Large intestine (tissue), 3 donors: ENCODE measurements at regions not wholly inside any gene's neighbourhood (a gene's known extent, or its start where the extent isn't known, plus 50 kb on each side); places are given as distances from the start of the nearest gene placed in this dataset.
A peak's percentile ranks its signal among the peaks of the same experiment; 100 is the strongest.

ENCODE experiments used
- DNase-seq, 2 donors: peaks; one replicate each; pipeline versions ENCODE4 v3.0.0 to v3.0.0-alpha.2; 2013
- H3K27ac ChIP-seq: one replicate; pipeline ENCODE4 v1.5.1; 2013; ENCODE audit warnings: low read length
- H3K27me3 ChIP-seq: 2 replicates; pipeline ENCODE4 v1.6.1; 2013; ENCODE audit warnings: low read length; ENCODE audit not compliant: control insufficient read depth, insufficient read depth
- H3K36me3 ChIP-seq: 2 replicates; pipeline ENCODE4 v1.6.1; 2013; ENCODE audit warnings: low read length; ENCODE audit not compliant: control insufficient read depth, insufficient read depth
- H3K4me1 ChIP-seq: one replicate; pipeline ENCODE4 v1.6.1; 2013; ENCODE audit warnings: low read length; ENCODE audit not compliant: control insufficient read depth, insufficient read depth
- H3K4me3 ChIP-seq: one replicate; pipeline ENCODE4 v1.5.1; 2013; ENCODE audit warnings: low read length
- H3K9me3 ChIP-seq: one replicate; pipeline ENCODE4 v1.6.1; 2013; ENCODE audit warnings: mild to moderate bottlenecking, low read depth, low read length, moderate library complexity; ENCODE audit not compliant: control insufficient read depth
- WGBS: methylation state at CpG from one replicate; pipeline ENCODE4 v1.1.5; 2013; ENCODE audit warnings: low lambda C conversion rate; ENCODE audit not compliant: insufficient coverage; 5-methylcytosine and 5-hydroxymethylcytosine counted together

DNA sequence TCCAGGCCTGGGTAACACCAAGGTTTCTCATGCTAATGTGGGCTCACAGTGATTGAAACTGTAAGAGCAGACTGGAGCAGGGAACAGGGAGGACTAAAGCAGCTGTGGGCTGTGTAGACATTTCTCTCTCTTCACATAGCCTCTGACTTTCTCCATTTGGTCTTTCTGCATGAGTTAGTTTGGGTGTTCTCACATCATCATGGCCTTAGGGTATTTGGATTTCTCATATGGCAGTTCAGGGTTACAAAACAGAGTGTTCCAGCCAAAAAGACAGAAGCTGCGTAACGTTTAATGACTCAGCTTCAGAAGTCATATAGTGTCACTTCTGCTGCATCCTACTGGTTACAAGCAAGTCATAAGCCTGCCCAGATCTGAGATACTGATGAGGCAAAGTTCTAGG lies 52.0 kb upstream of the OSBPL8 start:
- Histone ChIP-seq H3K4me3 (no peak overlapping the region), H3K9me3 (no peaks in the 10 kb centered on the region), H3K36me3 (no peaks in the 10 kb centered on the region), H3K4me1 (no peaks in the 10 kb centered on the region), H3K27ac (no peak overlapping the region), H3K27me3 (no peaks in the 10 kb centered on the region)
- WGBS, result 80% methylated on average over 1 of the region's 2 CpGs
- no peak for DNase-seq

DNA sequence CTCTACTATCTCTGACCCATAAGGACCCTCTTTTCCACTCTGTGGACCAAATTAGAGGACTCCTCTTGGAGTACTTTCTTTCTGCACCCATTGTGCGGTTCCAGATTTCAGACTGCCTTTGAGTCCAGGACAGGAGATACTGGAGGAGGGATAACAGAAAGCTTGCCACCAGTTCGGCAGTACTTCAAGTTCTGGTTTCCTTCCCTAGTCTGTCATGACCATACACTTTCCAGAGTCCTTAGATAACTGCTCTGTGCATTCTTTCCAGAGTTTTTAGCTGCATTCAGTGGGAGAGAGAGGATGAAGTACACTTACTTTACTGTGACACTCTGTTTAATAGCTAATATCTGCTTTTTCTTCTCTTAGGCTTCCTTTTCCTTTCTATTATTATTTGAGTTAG lies 54.8 kb upstream of the OSBPL8 start:
- no peaks in the 10 kb centered on the region for H3K9me3 ChIP-seq
- H3K4me1 ChIP-seq, result no peaks in the 10 kb centered on the region
- H3K27ac ChIP-seq, result no peak overlapping the region
- no peaks in the 10 kb centered on the region for H3K36me3 ChIP-seq
- H3K27me3 ChIP-seq, result no peaks in the 10 kb centered on the region
- no CpG with 5 or more reads among the region's 2 CpGs for WGBS
- no peak overlapping the region for H3K4me3 ChIP-seq
- DNase-seq, result no peak

- 92% methylated on average over 2 of the region's 6 CpGs for WGBS
- DNase-seq, result no peak
- Histone ChIP-seq H3K36me3 (no peaks in the 10 kb centered on the region), H3K4me3 (no peak overlapping the region), H3K9me3 (no peaks in the 10 kb centered on the region), H3K27me3 (no peaks in the 10 kb centered on the region), H3K4me1 (no peaks in the 10 kb centered on the region), H3K27ac (no peak overlapping the region)
Measured at GRCh38 chr12:76618031-76618430, 58.5 kb upstream of the OSBPL8 start.

DNA sequence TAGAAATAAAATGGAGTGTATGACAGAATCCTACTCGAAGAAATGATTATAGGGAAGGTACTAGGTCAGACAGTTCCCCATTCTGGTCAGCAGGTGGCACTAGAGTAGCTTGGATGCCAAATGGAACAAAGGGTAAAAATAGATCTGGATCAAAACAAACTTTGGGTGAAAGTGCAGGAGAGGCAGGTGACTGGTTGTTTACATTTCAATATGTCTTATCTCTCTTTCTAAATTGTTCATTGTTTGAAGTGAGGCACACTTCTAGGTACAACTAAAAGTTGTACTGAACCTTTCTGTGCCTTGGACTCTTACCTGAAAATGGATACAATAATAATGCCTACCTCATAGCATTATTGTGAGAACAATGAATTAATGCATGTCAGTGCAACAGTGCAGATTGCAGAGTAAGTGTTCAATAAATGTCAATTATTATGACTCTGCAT lies 62.0 kb upstream of the OSBPL8 start:
- Histone ChIP-seq H3K4me3 (no peak overlapping the region), H3K27ac (no peak overlapping the region), H3K27me3 (no peaks in the 10 kb centered on the region), H3K36me3 (no peaks in the 10 kb centered on the region), H3K4me1 (no peaks in the 10 kb centered on the region), H3K9me3 (no peaks in the 10 kb centered on the region)
- peak; percentile 73 to 83 for DNase-seq
- whole genome bisulfite sequencing, result 17% methylated on average over 1 of the region's 1 CpG

DNA sequence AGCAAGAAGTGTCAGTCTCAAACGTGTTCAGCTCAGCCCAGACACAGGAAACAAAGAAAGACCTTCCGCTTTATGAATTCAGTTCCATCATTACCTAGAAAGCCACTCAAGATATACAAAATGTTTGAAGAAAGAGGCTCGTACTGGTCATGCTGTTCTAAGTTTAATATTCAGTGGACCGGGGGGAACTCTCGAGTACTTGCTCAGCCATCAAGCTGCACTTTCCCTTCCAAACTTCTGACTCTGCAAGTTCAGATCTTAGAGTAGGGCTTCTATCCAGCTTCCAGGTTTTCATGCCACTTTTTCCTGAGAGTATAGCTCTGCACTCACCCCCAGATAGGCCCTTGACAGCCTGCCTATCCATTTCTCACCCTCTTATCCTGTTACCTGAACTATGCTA lies 62.8 kb upstream of the OSBPL8 start:
- Histone ChIP-seq H3K36me3 (no peaks in the 10 kb centered on the region), H3K9me3 (no peaks in the 10 kb centered on the region), H3K4me1 (no peaks in the 10 kb centered on the region), H3K4me3 (no peak overlapping the region), H3K27me3 (no peaks in the 10 kb centered on the region), H3K27ac (no peak overlapping the region)
- no peak for DNase-seq
- no CpG with 5 or more reads among the region's 5 CpGs for WGBS

- no peak for DNase-seq
- Histone ChIP-seq H3K9me3 (no peaks in the 10 kb centered on the region), H3K36me3 (no peaks in the 10 kb centered on the region), H3K4me1 (no peaks in the 10 kb centered on the region), H3K4me3 (no peak overlapping the region), H3K27me3 (no peaks in the 10 kb centered on the region), H3K27ac (no peak overlapping the region)
Measured at GRCh38 chr12:76622915-76623314, 63.3 kb upstream of the OSBPL8 start.

GRCh38 chr12:76623931-76624330 lies 64.4 kb upstream of the OSBPL8 start:
- Histone ChIP-seq H3K27ac (no peak overlapping the region), H3K36me3 (no peaks in the 10 kb centered on the region), H3K4me1 (no peaks in the 10 kb centered on the region), H3K4me3 (no peak overlapping the region), H3K27me3 (no peaks in the 10 kb centered on the region), H3K9me3 (no peaks in the 10 kb centered on the region)
- DNase-seq, result peak; percentile 25 to 66
- no CpG with 5 or more reads among the region's 2 CpGs for WGBS

DNA sequence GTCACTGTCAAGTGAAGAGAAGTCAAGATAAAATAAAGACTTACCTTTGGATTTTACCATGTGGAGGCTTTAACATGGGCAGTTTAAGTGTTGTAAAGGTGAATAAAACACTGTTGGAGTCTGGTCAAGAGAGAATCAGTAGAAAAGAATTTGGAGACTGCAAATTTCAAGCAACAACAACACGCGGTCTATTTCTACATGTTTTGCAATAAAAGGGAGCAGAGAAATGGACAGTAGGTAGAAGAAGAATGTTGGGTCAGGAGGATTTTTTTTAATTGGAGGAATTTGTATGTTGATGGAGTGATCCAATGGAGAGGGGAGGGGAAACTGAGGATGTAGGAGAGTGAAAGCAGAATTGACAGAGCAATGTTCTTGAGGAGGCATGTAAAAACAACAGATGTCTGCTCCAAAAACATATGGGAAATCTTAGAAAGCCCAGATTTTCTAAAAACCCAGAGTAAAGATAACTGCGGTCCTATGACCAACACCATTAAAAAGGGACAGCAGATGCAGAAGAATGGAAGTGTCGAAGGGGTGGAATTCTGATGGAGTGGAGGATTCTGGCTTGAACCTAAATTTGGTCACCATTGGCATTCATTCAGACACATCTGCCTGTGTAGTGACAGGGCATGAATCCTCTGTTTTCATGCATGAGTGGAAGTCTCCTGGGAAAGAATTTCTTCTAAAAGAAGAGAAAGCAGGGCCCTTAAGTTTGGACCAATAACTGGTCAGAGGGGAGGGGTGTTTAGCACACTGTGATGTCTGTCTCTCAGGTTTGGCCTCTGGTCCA lies 68.0 kb upstream of the OSBPL8 start:
- WGBS, result 100% methylated on average over 3 of the region's 4 CpGs
- no peaks in the 10 kb centered on the region for H3K4me1 ChIP-seq
- no peaks in the 10 kb centered on the region for H3K27me3 ChIP-seq
- H3K27ac ChIP-seq, result no peak overlapping the region
- H3K36me3 ChIP-seq, result no peaks in the 10 kb centered on the region
- H3K9me3 ChIP-seq, result no peaks in the 10 kb centered on the region
- no peak for DNase-seq
- H3K4me3 ChIP-seq, result no peak overlapping the region

GRCh38 chr12:76628745-76629144 lies 69.2 kb upstream of the OSBPL8 start:
- no peak for DNase-seq
- H3K27ac ChIP-seq, result no peak overlapping the region
- H3K9me3 ChIP-seq, result no peaks in the 10 kb centered on the region
- H3K4me3 ChIP-seq, result no peak overlapping the region
- H3K27me3 ChIP-seq, result no peaks in the 10 kb centered on the region
- H3K4me1 ChIP-seq, result no peaks in the 10 kb centered on the region
- H3K36me3 ChIP-seq, result no peaks in the 10 kb centered on the region

- Histone ChIP-seq H3K4me1 (no peaks in the 10 kb centered on the region), H3K9me3 (no peaks in the 10 kb centered on the region), H3K27ac (no peak overlapping the region), H3K4me3 (no peak overlapping the region), H3K36me3 (no peaks in the 10 kb centered on the region), H3K27me3 (no peaks in the 10 kb centered on the region)
- no CpG with 5 or more reads among the region's 2 CpGs for WGBS
- no peak for DNase-seq
Measured at GRCh38 chr12:76631741-76632140, 72.2 kb upstream of the OSBPL8 start.

- Histone ChIP-seq H3K9me3 (no peaks in the 10 kb centered on the region), H3K36me3 (no peaks in the 10 kb centered on the region), H3K4me1 (no peaks in the 10 kb centered on the region), H3K27me3 (no peaks in the 10 kb centered on the region), H3K27ac (no peak overlapping the region), H3K4me3 (no peak overlapping the region)
- DNase-seq, result peak in 1 of 2 donors; percentile 13
Measured at GRCh38 chr12:76633415-76633814, 73.8 kb upstream of the OSBPL8 start.
